Suprapubic skin (tissue), 4 donors: ENCODE measurements at regions not wholly inside any gene's neighbourhood (a gene's known extent, or its start where the extent isn't known, plus 50 kb on each side); places are given as distances from the start of the nearest gene placed in this dataset.

Source experiments
- EP300 ChIP-seq: sonication (generic); formaldehyde crosslinking; IDR thresholded peaks from one replicate; pipeline ENCODE4 v1.6.1; 2017; ENCODE audit warnings: antibody characterized with exemption
- POLR2A ChIP-seq, 2 donors: fragments of 450-650 bp; IDR thresholded peaks; one replicate each; pipeline ENCODE4 v1.6.1; 2017; ENCODE audit warnings: antibody characterized with exemption in 2 of 2, mild to moderate bottlenecking in 2 of 2, moderate library complexity in 2 of 2
- POLR2AphosphoS5 ChIP-seq, 3 donors: sonication (generic); formaldehyde crosslinking; IDR thresholded peaks; one replicate each; pipeline ENCODE4 v1.6.1; 2017; ENCODE audit warnings: antibody characterized with exemption in 3 of 3
- TF ChIP-seq, protein P1 (sequence below), 2 donors: fragments of 200-600 bp in 1 of 2; fragments of 450-650 bp in 1 of 2; sonication (generic) in 1 of 2; IDR thresholded peaks; one replicate each; pipeline ENCODE4 v1.5.1; 2016 to 2019; ENCODE audit warnings: antibody characterized with exemption in 2 of 2, mild to moderate bottlenecking in 1 of 2, moderate library complexity in 1 of 2

DNA sequence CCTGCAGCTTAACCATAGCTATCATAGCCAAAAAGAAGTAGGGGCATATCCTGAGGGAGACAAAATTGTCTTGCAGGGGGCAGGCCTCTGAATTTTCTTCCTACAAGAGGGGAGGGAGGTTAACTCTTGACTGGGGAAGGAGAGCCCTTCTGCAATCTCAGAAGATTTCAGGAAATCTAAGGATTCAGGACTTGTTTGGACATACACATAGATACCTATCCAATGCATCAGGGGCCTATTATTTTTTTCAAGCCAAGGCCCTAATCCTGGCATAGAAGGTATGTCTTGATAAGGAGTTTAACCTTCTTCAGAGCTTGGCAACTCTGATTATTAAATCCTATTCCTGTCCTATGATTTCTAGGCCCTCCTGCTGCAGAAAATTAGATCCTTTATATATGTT lies 375.1 kb upstream of the ACTBL2 start:
- TF ChIP-seq EP300: no peak
- no peak for TF ChIP-seq POLR2AphosphoS5 (IDR thresholded peaks at IDR 0.05)
- TF ChIP-seq, protein P1, sequence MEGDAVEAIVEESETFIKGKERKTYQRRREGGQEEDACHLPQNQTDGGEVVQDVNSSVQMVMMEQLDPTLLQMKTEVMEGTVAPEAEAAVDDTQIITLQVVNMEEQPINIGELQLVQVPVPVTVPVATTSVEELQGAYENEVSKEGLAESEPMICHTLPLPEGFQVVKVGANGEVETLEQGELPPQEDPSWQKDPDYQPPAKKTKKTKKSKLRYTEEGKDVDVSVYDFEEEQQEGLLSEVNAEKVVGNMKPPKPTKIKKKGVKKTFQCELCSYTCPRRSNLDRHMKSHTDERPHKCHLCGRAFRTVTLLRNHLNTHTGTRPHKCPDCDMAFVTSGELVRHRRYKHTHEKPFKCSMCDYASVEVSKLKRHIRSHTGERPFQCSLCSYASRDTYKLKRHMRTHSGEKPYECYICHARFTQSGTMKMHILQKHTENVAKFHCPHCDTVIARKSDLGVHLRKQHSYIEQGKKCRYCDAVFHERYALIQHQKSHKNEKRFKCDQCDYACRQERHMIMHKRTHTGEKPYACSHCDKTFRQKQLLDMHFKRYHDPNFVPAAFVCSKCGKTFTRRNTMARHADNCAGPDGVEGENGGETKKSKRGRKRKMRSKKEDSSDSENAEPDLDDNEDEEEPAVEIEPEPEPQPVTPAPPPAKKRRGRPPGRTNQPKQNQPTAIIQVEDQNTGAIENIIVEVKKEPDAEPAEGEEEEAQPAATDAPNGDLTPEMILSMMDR (IDR thresholded peaks at IDR 0.05): no peak
- TF ChIP-seq POLR2A (IDR thresholded peaks at IDR 0.05): no peak
